ENCODE measurements at regions not wholly inside any gene's neighbourhood (a gene's known extent, or its start where the extent isn't known, plus 50 kb on each side); places are given as distances from the start of the nearest gene placed in this dataset.
A peak's percentile ranks its signal among the peaks of the same experiment; 100 is the strongest.
"Not testable (repeated sequence)": the region's sequence is repeated elsewhere in the genome, so short reads cannot be mapped to it uniquely, and the experiment has no call there.

DNA sequence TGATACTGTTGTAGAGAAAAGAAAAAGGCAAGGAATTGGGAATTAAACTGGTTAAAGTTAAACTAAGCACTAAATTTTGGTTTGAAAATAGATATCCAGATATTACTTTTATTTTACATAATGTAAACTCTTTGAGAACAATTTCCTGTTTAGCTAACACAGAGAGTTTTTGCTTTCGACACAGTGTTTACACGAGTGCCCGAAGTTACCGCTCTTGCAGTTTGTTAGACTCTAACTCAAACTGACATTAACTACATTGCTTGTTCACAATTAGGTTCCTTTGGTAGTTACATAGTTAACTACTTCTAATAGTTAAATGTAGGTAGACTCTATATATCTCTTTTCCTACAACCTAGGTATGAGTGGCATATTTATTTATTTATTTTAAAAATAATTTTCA lies 117.1 kb upstream of the CHD1 start:
- H3K36me3 ChIP-seq (replicated peaks in 1 of 2; ENCODE audit: control insufficient read depth in 1 of 2, insufficient read depth in 2 of 2, low read length in 1 of 2), result no peaks in the 10 kb centered on the region
- POLR2A ChIA-PET, result no interaction called here
- 0 out of 2 replicates have a peak overlapping the region, but pooled peaks have one; percentile 31 for H2AFZ ChIP-seq (ENCODE audit: low read depth)
- no peak overlapping the region for H3K4me3 ChIP-seq (ENCODE audit: low read depth in 2 of 2, low read length in 1 of 2)
- DNase-seq, result no peak
- H3K4me2 ChIP-seq, result no peak overlapping the region
- H3K9ac ChIP-seq, result no peak overlapping the region
- WGBS (ENCODE audit: low lambda C conversion rate), result 89% methylated on average over 4 of the region's 4 CpGs
- no peaks in the 10 kb centered on the region for H3K9me3 ChIP-seq
- CTCF ChIA-PET, result interaction anchor here (2.1 kb wide), 1 partner anchor 15 kb away, joined by 11 read pairs; no protein-coding TSS in a partner anchor
- TF ChIP-seq, protein P1, sequence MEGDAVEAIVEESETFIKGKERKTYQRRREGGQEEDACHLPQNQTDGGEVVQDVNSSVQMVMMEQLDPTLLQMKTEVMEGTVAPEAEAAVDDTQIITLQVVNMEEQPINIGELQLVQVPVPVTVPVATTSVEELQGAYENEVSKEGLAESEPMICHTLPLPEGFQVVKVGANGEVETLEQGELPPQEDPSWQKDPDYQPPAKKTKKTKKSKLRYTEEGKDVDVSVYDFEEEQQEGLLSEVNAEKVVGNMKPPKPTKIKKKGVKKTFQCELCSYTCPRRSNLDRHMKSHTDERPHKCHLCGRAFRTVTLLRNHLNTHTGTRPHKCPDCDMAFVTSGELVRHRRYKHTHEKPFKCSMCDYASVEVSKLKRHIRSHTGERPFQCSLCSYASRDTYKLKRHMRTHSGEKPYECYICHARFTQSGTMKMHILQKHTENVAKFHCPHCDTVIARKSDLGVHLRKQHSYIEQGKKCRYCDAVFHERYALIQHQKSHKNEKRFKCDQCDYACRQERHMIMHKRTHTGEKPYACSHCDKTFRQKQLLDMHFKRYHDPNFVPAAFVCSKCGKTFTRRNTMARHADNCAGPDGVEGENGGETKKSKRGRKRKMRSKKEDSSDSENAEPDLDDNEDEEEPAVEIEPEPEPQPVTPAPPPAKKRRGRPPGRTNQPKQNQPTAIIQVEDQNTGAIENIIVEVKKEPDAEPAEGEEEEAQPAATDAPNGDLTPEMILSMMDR (IDR thresholded peaks at IDR 0.05), result no peak
- TF ChIP-seq EZH2phosphoT487 (IDR thresholded peaks at IDR 0.05; ENCODE audit: borderline replicate concordance, low read depth) (no peak), RFX5 (IDR thresholded peaks at IDR 0.05; ENCODE audit: low read length) (no peak), TCF12 (IDR thresholded peaks at IDR 0.05) (no peak), FOSL2 (IDR thresholded peaks at IDR 0.05; ENCODE audit: borderline replicate concordance, low read depth) (no peak), NFIC (IDR thresholded peaks at IDR 0.05; ENCODE audit: borderline replicate concordance) (no peak), EP300 (IDR thresholded peaks at IDR 0.05; ENCODE audit: borderline replicate concordance in 1 of 2, low read depth in 1 of 2, low read length in 1 of 2) (no peak), GABPA (IDR thresholded peaks at IDR 0.05; ENCODE audit: low read depth) (no peak), SMC3 (IDR thresholded peaks at IDR 0.05; ENCODE audit: low read depth, low read length) (no peak), MXI1 (IDR thresholded peaks at IDR 0.05; ENCODE audit: low read depth, low read length) (no peak), POLR2AphosphoS5 (IDR thresholded peaks at IDR 0.05; ENCODE audit: low read depth, low read length) (no peak), TAF1 (IDR thresholded peaks at IDR 0.05; ENCODE audit: borderline replicate concordance, low read depth, low read length) (no peak), MEF2A (IDR thresholded peaks at IDR 0.05; ENCODE audit: borderline replicate concordance, low read depth) (no peak), NRF1 (IDR thresholded peaks at IDR 0.05; ENCODE audit: low read depth, low read length) (no peak), SIN3A (IDR thresholded peaks at IDR 0.05; ENCODE audit: borderline replicate concordance, low read depth, low read length) (no peak)
- TF ChIP-seq, protein P2, sequence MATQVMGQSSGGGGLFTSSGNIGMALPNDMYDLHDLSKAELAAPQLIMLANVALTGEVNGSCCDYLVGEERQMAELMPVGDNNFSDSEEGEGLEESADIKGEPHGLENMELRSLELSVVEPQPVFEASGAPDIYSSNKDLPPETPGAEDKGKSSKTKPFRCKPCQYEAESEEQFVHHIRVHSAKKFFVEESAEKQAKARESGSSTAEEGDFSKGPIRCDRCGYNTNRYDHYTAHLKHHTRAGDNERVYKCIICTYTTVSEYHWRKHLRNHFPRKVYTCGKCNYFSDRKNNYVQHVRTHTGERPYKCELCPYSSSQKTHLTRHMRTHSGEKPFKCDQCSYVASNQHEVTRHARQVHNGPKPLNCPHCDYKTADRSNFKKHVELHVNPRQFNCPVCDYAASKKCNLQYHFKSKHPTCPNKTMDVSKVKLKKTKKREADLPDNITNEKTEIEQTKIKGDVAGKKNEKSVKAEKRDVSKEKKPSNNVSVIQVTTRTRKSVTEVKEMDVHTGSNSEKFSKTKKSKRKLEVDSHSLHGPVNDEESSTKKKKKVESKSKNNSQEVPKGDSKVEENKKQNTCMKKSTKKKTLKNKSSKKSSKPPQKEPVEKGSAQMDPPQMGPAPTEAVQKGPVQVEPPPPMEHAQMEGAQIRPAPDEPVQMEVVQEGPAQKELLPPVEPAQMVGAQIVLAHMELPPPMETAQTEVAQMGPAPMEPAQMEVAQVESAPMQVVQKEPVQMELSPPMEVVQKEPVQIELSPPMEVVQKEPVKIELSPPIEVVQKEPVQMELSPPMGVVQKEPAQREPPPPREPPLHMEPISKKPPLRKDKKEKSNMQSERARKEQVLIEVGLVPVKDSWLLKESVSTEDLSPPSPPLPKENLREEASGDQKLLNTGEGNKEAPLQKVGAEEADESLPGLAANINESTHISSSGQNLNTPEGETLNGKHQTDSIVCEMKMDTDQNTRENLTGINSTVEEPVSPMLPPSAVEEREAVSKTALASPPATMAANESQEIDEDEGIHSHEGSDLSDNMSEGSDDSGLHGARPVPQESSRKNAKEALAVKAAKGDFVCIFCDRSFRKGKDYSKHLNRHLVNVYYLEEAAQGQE (IDR thresholded peaks at IDR 0.05; ENCODE audit: low read depth, low read length), result no peak
- TF ChIP-seq, protein P3, sequence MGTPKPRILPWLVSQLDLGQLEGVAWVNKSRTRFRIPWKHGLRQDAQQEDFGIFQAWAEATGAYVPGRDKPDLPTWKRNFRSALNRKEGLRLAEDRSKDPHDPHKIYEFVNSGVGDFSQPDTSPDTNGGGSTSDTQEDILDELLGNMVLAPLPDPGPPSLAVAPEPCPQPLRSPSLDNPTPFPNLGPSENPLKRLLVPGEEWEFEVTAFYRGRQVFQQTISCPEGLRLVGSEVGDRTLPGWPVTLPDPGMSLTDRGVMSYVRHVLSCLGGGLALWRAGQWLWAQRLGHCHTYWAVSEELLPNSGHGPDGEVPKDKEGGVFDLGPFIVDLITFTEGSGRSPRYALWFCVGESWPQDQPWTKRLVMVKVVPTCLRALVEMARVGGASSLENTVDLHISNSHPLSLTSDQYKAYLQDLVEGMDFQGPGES (IDR thresholded peaks at IDR 0.05; ENCODE audit: low read depth, low read length), result no peak
- TF ChIP-seq, protein P4, sequence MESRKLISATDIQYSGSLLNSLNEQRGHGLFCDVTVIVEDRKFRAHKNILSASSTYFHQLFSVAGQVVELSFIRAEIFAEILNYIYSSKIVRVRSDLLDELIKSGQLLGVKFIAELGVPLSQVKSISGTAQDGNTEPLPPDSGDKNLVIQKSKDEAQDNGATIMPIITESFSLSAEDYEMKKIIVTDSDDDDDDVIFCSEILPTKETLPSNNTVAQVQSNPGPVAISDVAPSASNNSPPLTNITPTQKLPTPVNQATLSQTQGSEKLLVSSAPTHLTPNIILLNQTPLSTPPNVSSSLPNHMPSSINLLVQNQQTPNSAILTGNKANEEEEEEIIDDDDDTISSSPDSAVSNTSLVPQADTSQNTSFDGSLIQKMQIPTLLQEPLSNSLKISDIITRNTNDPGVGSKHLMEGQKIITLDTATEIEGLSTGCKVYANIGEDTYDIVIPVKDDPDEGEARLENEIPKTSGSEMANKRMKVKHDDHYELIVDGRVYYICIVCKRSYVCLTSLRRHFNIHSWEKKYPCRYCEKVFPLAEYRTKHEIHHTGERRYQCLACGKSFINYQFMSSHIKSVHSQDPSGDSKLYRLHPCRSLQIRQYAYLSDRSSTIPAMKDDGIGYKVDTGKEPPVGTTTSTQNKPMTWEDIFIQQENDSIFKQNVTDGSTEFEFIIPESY (IDR thresholded peaks at IDR 0.05; ENCODE audit: borderline replicate concordance, low read depth), result no peak
- H4K20me1 ChIP-seq (ENCODE audit: insufficient read depth), result no peaks in the 10 kb centered on the region
- no peak overlapping the region for H3K27ac ChIP-seq (ENCODE audit: low read depth in 2 of 2, low read length in 1 of 2)
- no peaks in the 10 kb centered on the region for H3K79me2 ChIP-seq (ENCODE audit: insufficient read depth)
- H3K4me1 ChIP-seq (ENCODE audit: control insufficient read depth in 1 of 2, insufficient read depth in 2 of 2, low read depth in 1 of 2, low read length in 1 of 2), result no peaks in the 10 kb centered on the region
- H3K27me3 ChIP-seq (ENCODE audit: insufficient read depth), result no peaks in the 10 kb centered on the region
- no peaks in the 10 kb centered on the region for H3K9me2 ChIP-seq
- H3F3A ChIP-seq (replicated peaks; ENCODE audit: insufficient read depth), result no peaks in the 10 kb centered on the region

DNA sequence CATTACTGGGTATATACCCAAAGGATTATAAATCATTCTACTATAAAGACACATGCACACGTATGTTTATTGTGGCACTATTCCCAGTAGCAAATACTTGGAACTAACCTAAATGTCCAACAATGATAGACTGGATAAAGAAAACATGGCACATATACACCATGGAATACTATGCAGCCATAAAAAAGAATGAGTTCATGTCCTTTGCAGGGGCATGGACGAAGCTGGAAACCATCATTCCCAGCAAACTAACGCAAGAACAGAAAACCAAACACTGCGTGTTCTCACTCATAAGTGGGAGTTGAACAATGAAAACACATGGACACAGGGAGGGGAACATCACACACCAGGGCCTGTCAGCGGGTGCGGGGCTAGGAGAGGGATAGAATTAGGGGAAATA lies 114.5 kb upstream of the CHD1 start:
- CTCF ChIA-PET; H3K36me3 ChIP-seq (replicated peaks in 1 of 2; ENCODE audit: control insufficient read depth in 1 of 2, insufficient read depth in 2 of 2, low read length in 1 of 2); DNase-seq; H3K9me2 ChIP-seq; H3K4me1 ChIP-seq (ENCODE audit: control insufficient read depth in 1 of 2, insufficient read depth in 2 of 2, low read depth in 1 of 2, low read length in 1 of 2); H4K20me1 ChIP-seq (ENCODE audit: insufficient read depth); H3K27me3 ChIP-seq (ENCODE audit: insufficient read depth); H3K9me3 ChIP-seq; H3K4me3 ChIP-seq (ENCODE audit: low read depth in 2 of 2, low read length in 1 of 2); H3K4me2 ChIP-seq; H3K9ac ChIP-seq; H3F3A ChIP-seq (replicated peaks; ENCODE audit: insufficient read depth); H2AFZ ChIP-seq (ENCODE audit: low read depth); POLR2A ChIA-PET; H3K27ac ChIP-seq (ENCODE audit: low read depth in 2 of 2, low read length in 1 of 2); H3K79me2 ChIP-seq (ENCODE audit: insufficient read depth): not testable (repeated sequence)
- 78% methylated on average over 6 of the region's 6 CpGs for WGBS (ENCODE audit: low lambda C conversion rate)

Data from SK-N-SH (cell line).